K562 (cell line): ENCODE measurements at regions not wholly inside any gene's neighbourhood (a gene's known extent, or its start where the extent isn't known, plus 50 kb on each side); places are given as distances from the start of the nearest gene placed in this dataset.
A peak's percentile ranks its signal among the peaks of the same experiment; 100 is the strongest.

ENCODE experiments used
- ATAC-seq: fragments of 200-7000 bp; cut with Tn5 transposase; 3 replicates; pipeline ENCODE4 v1.9.1; 2020; ENCODE audit warnings: moderate library complexity
- BruUV-seq: library from RNA; stranded (reverse); fragments of 400-500 nt; replicated peaks from 2 replicates; lab custom pipeline; 2021; lab: Mats Ljungman, UMichigan
- CTCF ChIA-PET: fragments of 300-600 bp; formaldehyde crosslinking; extraction: SDS; loops from one replicate; lab custom pipeline; 2021; ENCODE audit warnings: low intra/inter-chr PET ratio; lab: Yijun Ruan, JAX
- POLR2A ChIA-PET: fragments of 300-600, 350-650 bp; sonication (Branson Sonifier 250); formaldehyde crosslinking; extraction: SDS; loops from one replicate; lab custom pipeline; 2021; ENCODE audit warnings: antibody characterized with exemption, inconsistent platforms; lab: Yijun Ruan, JAX
- DNase-seq, 4 experiments: peaks; one replicate each; pipeline versions ENCODE4 v3.0.0 to v3.0.0-alpha.2; 2011 to 2018; ENCODE audit warnings: low spot score in 3 of 4, mixed read lengths in 3 of 4; ENCODE audit errors: extremely low read depth in 1 of 4
- FAIRE-seq: peaks from 2 replicates; lab custom pipeline; 2011; peaks lifted over from hg19 to GRCh38; lab: Jason Lieb, UNC
- H2AFZ ChIP-seq: 2 replicates; pipeline ENCODE4 v1.6.0; 2011; ENCODE audit warnings: low read depth, low read length, control low read depth, inconsistent platforms
- H3K27ac ChIP-seq: fragments of 200-600 bp; 3 replicates; pipeline ENCODE4 v1.8.0; 2011; ENCODE audit warnings: low read depth, mild to moderate bottlenecking, control low read depth, inconsistent platforms, low read length, moderate library complexity, mixed read lengths; ENCODE audit errors: extremely low read depth
- H3K27me3 ChIP-seq, 2 experiments: fragments of 300-600 bp in 1 of 2; 2 replicates in 1 of 2; 3 replicates in 1 of 2; pipeline versions ENCODE4 v1.6.0 to v1.8.0; 2011; ENCODE audit warnings: inconsistent platforms in 2 of 2, low read length in 2 of 2, mild to moderate bottlenecking in 1 of 2, mixed read lengths in 1 of 2, moderate library complexity in 1 of 2; ENCODE audit not compliant: control insufficient read depth in 2 of 2, insufficient read depth in 2 of 2
- H3K36me3 ChIP-seq: fragments of 300-600 bp; 3 replicates; pipeline ENCODE4 v1.8.0; 2011; ENCODE audit warnings: mild to moderate bottlenecking, low read length, inconsistent platforms; ENCODE audit not compliant: control insufficient read depth, insufficient read depth
- H3K4me1 ChIP-seq, 2 experiments: fragments of 200-600 bp in 1 of 2; replicated peaks in 1 of 2; 2 replicates in 1 of 2; 3 replicates in 1 of 2; pipeline versions ENCODE4 v1.5.1 to v1.8.0; 2011; ENCODE audit warnings: inconsistent platforms in 2 of 2, low read length in 2 of 2, mild to moderate bottlenecking in 1 of 2, mixed read lengths in 1 of 2, moderate library complexity in 1 of 2; ENCODE audit not compliant: control insufficient read depth in 2 of 2, insufficient read depth in 2 of 2
- H3K4me2 ChIP-seq: 2 replicates; pipeline ENCODE4 v1.6.1; 2011; ENCODE audit warnings: low read length, control low read depth, inconsistent platforms, mixed read lengths; ENCODE audit not compliant: insufficient read depth
- H3K4me3 ChIP-seq: fragments of 200-600 bp; sonication (generic), shearing (Covaris generic); 2 replicates; pipeline ENCODE4 v1.5.1; 2016; ENCODE audit warnings: control low read depth, inconsistent platforms
- H3K79me2 ChIP-seq: fragments of 200-600 bp; 3 replicates; pipeline ENCODE4 v1.8.0; 2011; ENCODE audit warnings: low read length, inconsistent platforms; ENCODE audit not compliant: control insufficient read depth, insufficient read depth
- H3K9ac ChIP-seq, 2 experiments: 2 replicates each; pipeline versions ENCODE4 v1.6.0 to v1.6.1; 2011; ENCODE audit warnings: low read depth in 2 of 2, low read length in 2 of 2, control low read depth in 1 of 2, inconsistent platforms in 1 of 2, mild to moderate bottlenecking in 1 of 2, mixed read lengths in 1 of 2; ENCODE audit not compliant: insufficient read depth in 1 of 2
- H3K9me1 ChIP-seq: one replicate; pipeline ENCODE4 v1.6.0; 2011; ENCODE audit warnings: inconsistent platforms, mild to moderate bottlenecking, low read length, moderate library complexity; ENCODE audit not compliant: control insufficient read depth, insufficient read depth
- H3K9me3 ChIP-seq: replicated peaks from 2 replicates; pipeline ENCODE4 v1.5.1; 2011; ENCODE audit warnings: low read depth, low read length, inconsistent platforms; ENCODE audit not compliant: control insufficient read depth, insufficient read depth
- H4K20me1 ChIP-seq: replicated peaks from 2 replicates; pipeline ENCODE4 v1.6.1; 2011; ENCODE audit warnings: low read length, inconsistent platforms, mixed read lengths; ENCODE audit not compliant: control insufficient read depth, insufficient read depth
- CCNT2 ChIP-seq: IDR thresholded peaks from 2 replicates; pipeline ENCODE4 v1.6.1; 2011; ENCODE audit warnings: borderline replicate concordance, low read depth, mild to moderate bottlenecking, moderate library complexity, mixed read lengths, low read length; ENCODE audit not compliant: insufficient read length; ENCODE audit errors: extremely low read depth
- ILK ChIP-seq: fragments of 450-650 bp; IDR thresholded peaks from 2 replicates; pipeline ENCODE4 v1.6.1; 2016; ENCODE audit warnings: missing genetic modification characterization, low read depth, mild to moderate bottlenecking, missing compliant biosample characterization, moderate library complexity, borderline replicate concordance
- IRF2 ChIP-seq: sonication (generic); formaldehyde crosslinking; IDR thresholded peaks from 2 replicates; pipeline ENCODE4 v1.8.1; 2022; ENCODE audit warnings: mild to moderate bottlenecking, missing genetic modification reagents
- JUND ChIP-seq, 2 experiments: IDR thresholded peaks; 2 replicates in 1 of 2; 3 replicates in 1 of 2; pipeline ENCODE4 v1.6.1; 2011; ENCODE audit warnings: borderline replicate concordance in 2 of 2, low read depth in 2 of 2, low read length in 2 of 2, improper control_type of control experiment in 1 of 2, missing biosample characterization in 1 of 2, missing genetic modification characterization in 1 of 2, missing genetic modification reagents in 1 of 2
- NCOA6 ChIP-seq: fragments of 450-650 bp; IDR thresholded peaks from 2 replicates; pipeline ENCODE4 v1.6.1; 2017; ENCODE audit warnings: mild to moderate bottlenecking
- PCBP2 ChIP-seq: fragments of 200-400 bp; formaldehyde crosslinking; IDR thresholded peaks from 2 replicates; pipeline ENCODE4 v1.6.1; 2018; ENCODE audit warnings: low read length, low read depth, mild to moderate bottlenecking, moderate library complexity; ENCODE audit not compliant: poor library complexity, severe bottlenecking
- RAD51 ChIP-seq: fragments of 450-650 bp; IDR thresholded peaks from 2 replicates; pipeline ENCODE4 v1.7.1; 2016; ENCODE audit warnings: low read depth, mild to moderate bottlenecking, borderline replicate concordance
- SOX6 ChIP-seq: fragments of 450-650 bp; IDR thresholded peaks from 2 replicates; pipeline ENCODE4 v1.6.1; 2014; ENCODE audit warnings: mild to moderate bottlenecking
- SUPT5H ChIP-seq: fragments of 450-650 bp; IDR thresholded peaks from 2 replicates; pipeline ENCODE4 v1.6.1; 2016
- ZBTB17 ChIP-seq: fragments of 450-650 bp; formaldehyde crosslinking; IDR thresholded peaks from 2 replicates; pipeline ENCODE4 v1.4.0; 2020; ENCODE audit warnings: mild to moderate bottlenecking
- ZC3H4 ChIP-seq: sonication (generic); formaldehyde crosslinking; IDR thresholded peaks from 2 replicates; pipeline ENCODE4 v1.9.0; 2021; ENCODE audit warnings: missing genetic modification reagents, borderline replicate concordance
- ZNF584 ChIP-seq: fragments of 200-800 bp; sonication (Bioruptor generic); IDR thresholded peaks from 2 replicates; pipeline ENCODE4 v1.6.1; 2016; ENCODE audit warnings: low read depth, mild to moderate bottlenecking, missing genetic modification characterization, missing compliant biosample characterization
- WGBS: fragments of 100-300 bp; shearing (Covaris generic); methylation state at CpG from one replicate; pipeline ENCODE4 v1.1.6; 2016; ENCODE audit warnings: low coverage, mixed read lengths; ENCODE audit not compliant: insufficient coverage; ENCODE audit errors: missing lambda C conversion rate; 5-methylcytosine and 5-hydroxymethylcytosine counted together
- in situ Hi-C: fragments of 300-500 bp; cut with MboI; formaldehyde crosslinking; loops from 4 replicates; pipeline ENCODE4 v1.15.0; 2018; ENCODE audit warnings: inconsistent platforms, mixed read lengths
- intact Hi-C: fragments of 100-400 bp; cut with micrococcal nuclease; formaldehyde crosslinking; loops from 2 replicates; pipeline ENCODE4 v1.14.2; 2022
- TF ChIP-seq, protein P1 (sequence below), 2 experiments: fragments of 450-650 bp in 1 of 2; sonication (generic) in 1 of 2; formaldehyde crosslinking in 1 of 2; IDR thresholded peaks in 1 of 2; conservative IDR thresholded peaks in 1 of 2; 2 replicates each; pipeline versions ENCODE4 v1.6.1 to v1.8.1; 2016 to 2023; ENCODE audit warnings: mild to moderate bottlenecking in 2 of 2, moderate library complexity in 2 of 2, inconsistent platforms in 1 of 2, missing genetic modification reagents in 1 of 2
- TF ChIP-seq, protein P2 (sequence below): fragments of 250-450 bp; sonication (Bioruptor Pico); IDR thresholded peaks from 2 replicates; pipeline ENCODE4 v1.8.0; 2021; ENCODE audit warnings: moderate library complexity, mild to moderate bottlenecking, inconsistent platforms

- BruUV-seq = no TSS peak
- no peak overlapping the region for H3K4me3 ChIP-seq
- intact Hi-C loops (no loop called here), in situ Hi-C loops (no loop called here)
- CTCF ChIA-PET = no interaction called here
- no peak overlapping the region for H2AFZ ChIP-seq
- no peaks in the 10 kb centered on the region for H3K4me1 ChIP-seq
- no peak overlapping the region for H3K9ac ChIP-seq
- H3K4me2 ChIP-seq = no peak overlapping the region
- POLR2A ChIA-PET = no interaction called here
- no peak for ATAC-seq
- H3K9me1 ChIP-seq = no peaks in the 10 kb centered on the region
- H4K20me1 ChIP-seq = no peaks in the 10 kb centered on the region; the same call in 1 of the 2 replicates
- no peak for FAIRE-seq
- no peaks in the 10 kb centered on the region for H3K36me3 ChIP-seq
- no peak for TF ChIP-seq IRF2
- TF ChIP-seq CCNT2 = no peak
- no peaks in the 10 kb centered on the region for H3K79me2 ChIP-seq
- no peak for DNase-seq
- no peak overlapping the region for H3K27ac ChIP-seq
- peaks cover 0 to 32% of the 10 kb centered on the region in 2 experiments; a peak in 4 of 5 replicates for H3K27me3 ChIP-seq
- no peaks in the 10 kb centered on the region for H3K9me3 ChIP-seq
Measured at GRCh38 chr12:53817021-53817389, 65.2 kb upstream of the CISTR start.

DNA sequence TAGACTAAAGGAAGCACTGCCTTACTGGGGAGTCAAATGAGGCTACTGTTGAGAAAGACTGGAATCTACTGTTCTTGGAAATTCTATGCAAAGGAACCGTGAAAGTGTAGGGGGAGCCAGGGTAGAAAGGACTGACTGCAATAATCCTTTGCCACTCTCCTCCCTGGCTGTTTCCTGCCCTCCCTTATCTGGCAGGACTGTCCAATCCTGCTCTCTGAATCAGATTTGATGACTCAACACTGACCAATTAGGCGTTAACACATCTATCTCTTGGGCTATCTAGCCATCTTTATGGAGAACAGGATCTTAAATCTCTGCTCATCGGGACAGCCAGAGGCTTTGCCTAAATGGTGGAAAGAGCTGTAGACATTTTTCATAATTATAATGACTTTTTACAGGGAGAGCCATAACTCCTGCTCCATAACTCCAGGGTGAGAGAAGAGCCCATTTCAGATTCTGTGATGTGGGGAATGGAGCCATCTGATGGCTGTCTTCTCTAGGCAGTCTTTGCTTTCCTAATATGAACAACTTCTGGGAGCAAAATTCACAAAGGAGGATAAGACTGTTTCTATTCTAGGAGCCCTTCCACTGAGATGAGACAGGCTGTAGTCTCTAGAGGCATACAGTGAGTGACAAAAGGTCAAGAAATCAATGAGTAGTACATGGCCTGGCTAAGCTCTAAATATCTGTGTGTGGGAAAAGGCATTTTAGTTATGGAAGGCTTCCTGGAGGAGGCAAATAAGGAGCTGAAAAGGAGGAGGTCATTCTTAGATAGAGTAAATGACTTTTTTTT is 68.9 kb upstream of the CISTR start:
- in situ Hi-C loops = no loop called here
- no peaks in the 10 kb centered on the region for H3K36me3 ChIP-seq
- H3K27me3 ChIP-seq = peaks cover 0 to 43% of the 10 kb centered on the region in 2 experiments; a peak in 3 of 5 replicates
- H4K20me1 ChIP-seq = no peaks in the 10 kb centered on the region; the same call in 1 of the 2 replicates
- no peaks in the 10 kb centered on the region for H3K79me2 ChIP-seq
- FAIRE-seq (no peak), DNase-seq (no peak), ATAC-seq (no peak)
- WGBS = 0% methylated on average over 3 of the region's 3 CpGs
- H3K9me3 ChIP-seq = no peaks in the 10 kb centered on the region
- no peak overlapping the region for H3K4me3 ChIP-seq
- no peak overlapping the region for H3K4me2 ChIP-seq
- CTCF ChIA-PET = no interaction called here
- no peaks in the 10 kb centered on the region for H3K9me1 ChIP-seq
- intact Hi-C loops = no loop called here
- POLR2A ChIA-PET = interaction anchor here (0.8 kb wide), 2 partner anchors 14 to 54 kb away, joined by 3 to 4 read pairs; no protein-coding TSS in a partner anchor
- no peak overlapping the region for H3K27ac ChIP-seq
- BruUV-seq = no TSS peak
- no peaks in the 10 kb centered on the region for H3K4me1 ChIP-seq
- H2AFZ ChIP-seq = no peak overlapping the region
- no peak overlapping the region for H3K9ac ChIP-seq
- TF ChIP-seq, protein P1, sequence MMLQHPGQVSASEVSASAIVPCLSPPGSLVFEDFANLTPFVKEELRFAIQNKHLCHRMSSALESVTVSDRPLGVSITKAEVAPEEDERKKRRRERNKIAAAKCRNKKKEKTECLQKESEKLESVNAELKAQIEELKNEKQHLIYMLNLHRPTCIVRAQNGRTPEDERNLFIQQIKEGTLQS (IDR thresholded peaks at IDR 0.05) = peak; percentile 38
- TF ChIP-seq, protein P1 (CRISPR knock-in tag; conservative IDR thresholded peaks at IDR 0.05) = no peak
- no peak for TF ChIP-seq PCBP2
- no peak for TF ChIP-seq SOX6
- TF ChIP-seq ZNF584 (CRISPR knock-in tag) = no peak
- TF ChIP-seq RAD51 = no peak
- no peak for TF ChIP-seq ZBTB17 (CRISPR knock-in tag)
- TF ChIP-seq, protein P2, sequence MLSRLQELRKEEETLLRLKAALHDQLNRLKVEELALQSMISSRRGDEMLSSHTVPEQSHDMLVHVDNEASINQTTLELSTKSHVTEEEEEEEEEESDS (CRISPR knock-in tag) = no peak
- TF ChIP-seq JUND (IDR thresholded peaks at IDR 0.05; ENCODE audit: borderline replicate concordance, low read depth, low read length) = 0 out of 2 replicates have a peak, but pooled peaks have one; percentile 26
- TF ChIP-seq JUND (tag; IDR thresholded peaks at IDR 0.05; ENCODE audit: borderline replicate concordance, low read depth, low read length) = no peak
- TF ChIP-seq NCOA6 = no peak
- TF ChIP-seq ILK = no peak
- no peak for TF ChIP-seq SUPT5H
- TF ChIP-seq ZC3H4 (CRISPR knock-in tag) = no peak
